Muscle layer of duodenum (tissue), 2 donors: ENCODE measurements at regions not wholly inside any gene's neighbourhood (a gene's known extent, or its start where the extent isn't known, plus 50 kb on each side); places are given as distances from the start of the nearest gene placed in this dataset.
"Not testable (repeated sequence)": the region's sequence is repeated elsewhere in the genome, so short reads cannot be mapped to it uniquely, and the experiment has no call there.

Experiments used
- H3K27ac ChIP-seq: one replicate; pipeline ENCODE4 v1.7.0; 2013; ENCODE audit warnings: mild to moderate bottlenecking, low read length
- H3K27me3 ChIP-seq: one replicate; pipeline ENCODE4 v1.7.0; 2013; ENCODE audit warnings: low read depth, mild to moderate bottlenecking, control low read depth, low read length
- H3K36me3 ChIP-seq, 2 donors: one replicate each; pipeline ENCODE4 v1.7.0; 2013; ENCODE audit warnings: low read length in 2 of 2, control low read depth in 1 of 2, mild to moderate bottlenecking in 1 of 2; ENCODE audit not compliant: insufficient read depth in 2 of 2, control insufficient read depth in 1 of 2
- H3K4me1 ChIP-seq, 2 donors: one replicate each; pipeline ENCODE4 v1.7.0; 2013; ENCODE audit warnings: low read length in 2 of 2, mild to moderate bottlenecking in 2 of 2, control low read depth in 1 of 2, moderate library complexity in 1 of 2; ENCODE audit not compliant: insufficient read depth in 2 of 2, control insufficient read depth in 1 of 2
- H3K4me3 ChIP-seq, 2 donors: one replicate each; pipeline ENCODE4 v1.7.0; 2013; ENCODE audit warnings: low read length in 2 of 2, low read depth in 1 of 2, mild to moderate bottlenecking in 1 of 2
- H3K9me3 ChIP-seq, 2 donors: one replicate each; pipeline ENCODE4 v1.7.0; 2013; ENCODE audit warnings: low read length in 2 of 2, control low read depth in 1 of 2, mild to moderate bottlenecking in 1 of 2; ENCODE audit not compliant: control insufficient read depth in 1 of 2
- donor health status: healthy.

DNA sequence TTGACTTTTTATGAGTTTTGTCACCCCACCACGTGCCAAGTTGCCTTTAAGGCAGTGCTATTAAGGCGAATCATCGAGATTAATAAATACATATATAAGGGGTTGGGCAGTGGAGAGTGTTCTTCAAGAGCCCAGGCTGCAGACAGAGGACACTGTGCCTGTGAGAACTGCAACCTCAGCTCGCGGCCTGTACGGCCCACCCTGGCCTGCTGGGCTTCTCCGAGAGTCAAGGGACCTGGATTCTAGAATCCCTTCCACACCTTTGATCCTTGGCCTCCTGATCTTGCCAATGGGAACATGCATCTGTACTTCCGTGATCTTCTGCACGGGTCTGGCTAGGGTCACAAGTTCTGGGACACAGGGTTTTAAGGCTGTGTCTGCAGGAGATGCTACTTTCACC lies 54.5 kb downstream of the IRX5 start:
- Histone ChIP-seq H3K4me1 (no peaks in the 10 kb centered on the region), H3K27ac (no peak overlapping the region), H3K27me3 (no peaks in the 10 kb centered on the region), H3K9me3 (no peaks in the 10 kb centered on the region), H3K4me3 (no peak overlapping the region), H3K36me3 (no peaks in the 10 kb centered on the region)

DNA sequence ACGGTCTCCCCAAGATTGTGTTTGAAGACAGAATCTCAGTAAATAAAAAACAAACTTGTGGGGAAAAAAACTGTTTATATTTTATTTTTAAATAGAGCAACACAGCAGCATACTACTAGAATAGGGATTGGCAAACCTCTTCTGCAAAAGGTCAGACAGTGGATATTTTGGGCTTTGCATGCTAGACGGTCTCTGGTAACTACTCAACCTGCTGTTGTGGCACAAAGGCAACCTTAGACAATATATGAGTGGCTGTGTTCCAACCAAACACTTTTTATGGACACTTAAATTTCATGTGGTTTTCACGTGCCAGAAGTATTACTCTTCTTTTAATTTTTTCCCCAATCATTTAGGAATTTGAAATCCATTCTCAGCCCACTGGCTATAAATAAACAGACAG lies 55.0 kb downstream of the IRX5 start:
- H3K36me3 ChIP-seq: no peaks in the 10 kb centered on the region

DNA sequence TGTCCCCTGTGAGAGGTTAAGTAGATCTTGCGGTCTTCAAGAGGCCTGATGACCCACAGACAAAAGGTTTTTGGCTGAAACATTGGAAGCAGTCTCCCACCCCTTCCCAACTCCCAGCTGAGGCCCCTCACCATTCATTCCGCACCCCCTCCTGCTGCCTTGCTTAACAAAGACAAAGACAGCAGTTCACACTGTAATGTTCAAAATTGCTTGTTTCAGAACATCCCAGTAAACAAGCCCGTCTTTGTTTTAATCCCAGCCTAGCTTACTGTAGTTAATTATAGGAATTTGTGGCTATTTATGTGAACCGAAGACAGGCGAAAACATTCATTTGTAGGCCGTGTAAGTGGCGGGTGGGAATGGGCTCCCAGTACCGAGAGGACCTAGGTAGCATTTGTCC lies 55.7 kb downstream of the IRX5 start:
- Histone ChIP-seq H3K9me3 (no peaks in the 10 kb centered on the region), H3K4me3 (no peak overlapping the region), H3K27me3 (no peaks in the 10 kb centered on the region), H3K36me3 (no peaks in the 10 kb centered on the region), H3K27ac (no peak overlapping the region), H3K4me1 (no peaks in the 10 kb centered on the region)

More for the DNA sequence above, 55.0 kb downstream of the IRX5 start:
- Histone ChIP-seq H3K27me3 (no peaks in the 10 kb centered on the region), H3K4me3 (no peak overlapping the region), H3K9me3 (no peaks in the 10 kb centered on the region), H3K27ac (no peak overlapping the region), H3K4me1 (no peaks in the 10 kb centered on the region)

DNA sequence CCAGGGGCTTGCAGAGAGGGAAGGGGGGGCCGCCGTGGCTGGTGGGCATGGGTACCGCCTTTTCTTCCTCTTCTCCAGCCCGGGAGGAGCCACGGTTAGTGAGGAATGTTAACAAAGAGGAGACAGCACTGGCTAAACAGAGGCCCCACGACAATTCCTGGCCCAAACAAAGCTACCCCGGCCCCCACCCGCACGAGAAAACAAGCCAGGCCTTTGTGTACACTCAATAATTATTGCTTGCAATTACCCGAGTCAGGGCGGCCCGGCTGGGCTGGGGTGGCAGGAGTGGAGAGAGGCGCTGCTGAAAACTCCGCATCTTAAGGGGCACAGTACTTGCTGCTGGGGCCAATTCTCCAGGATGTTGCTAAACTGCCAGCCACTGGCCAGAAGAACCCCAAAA lies 56.4 kb downstream of the IRX5 start:
- Histone ChIP-seq H3K9me3 (no peaks in the 10 kb centered on the region), H3K36me3 (no peaks in the 10 kb centered on the region), H3K27ac (no peak overlapping the region), H3K4me1 (no peaks in the 10 kb centered on the region), H3K4me3 (no peak overlapping the region), H3K27me3 (no peaks in the 10 kb centered on the region)

DNA sequence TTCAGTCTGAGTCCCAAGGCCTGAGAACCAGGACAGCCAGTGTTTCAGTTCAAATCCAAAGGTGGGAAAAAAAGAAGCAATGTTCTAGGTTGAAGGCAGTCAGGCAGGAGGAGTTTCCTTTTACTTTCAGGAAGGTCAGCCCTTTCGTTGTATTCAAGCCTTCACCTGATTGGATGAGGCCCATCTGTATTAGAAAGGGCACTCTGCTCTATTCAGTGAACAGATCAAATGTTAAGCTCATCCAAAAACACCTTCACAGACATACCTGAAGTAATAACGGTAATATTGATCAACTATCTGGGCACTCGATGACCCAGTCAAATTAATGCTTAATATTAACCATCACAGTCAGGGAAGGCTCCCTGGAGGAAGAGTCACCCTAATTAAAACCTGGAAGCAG lies 60.9 kb downstream of the IRX5 start:
- no peak overlapping the region for H3K4me3 ChIP-seq
- H3K27me3 ChIP-seq: no peaks in the 10 kb centered on the region
- H3K9me3 ChIP-seq: no peaks in the 10 kb centered on the region
- no peaks in the 10 kb centered on the region for H3K36me3 ChIP-seq
- H3K27ac ChIP-seq: no peak overlapping the region
- no peaks in the 10 kb centered on the region for H3K4me1 ChIP-seq

DNA sequence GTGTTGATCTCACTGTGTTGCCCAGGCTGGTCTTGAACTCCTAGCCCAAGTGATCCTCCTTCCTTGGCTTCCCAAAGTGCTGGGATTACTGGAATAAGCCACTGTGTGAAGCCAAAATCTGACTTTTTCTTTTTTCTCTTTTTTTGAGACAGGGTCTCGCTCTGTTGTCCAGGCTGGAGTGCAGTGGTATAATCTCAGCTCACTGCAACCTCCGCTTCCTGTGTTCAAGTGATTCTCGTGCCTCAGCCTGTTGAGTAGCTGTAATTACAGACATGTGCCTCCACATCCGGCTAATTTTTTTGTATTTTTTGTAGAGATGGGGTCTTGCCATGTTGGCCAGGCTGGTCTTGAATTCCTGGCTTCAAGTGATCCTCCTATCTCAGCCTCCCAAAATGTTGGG lies 61.3 kb downstream of the IRX5 start:
- not testable (repeated sequence) for H3K4me3 ChIP-seq

DNA sequence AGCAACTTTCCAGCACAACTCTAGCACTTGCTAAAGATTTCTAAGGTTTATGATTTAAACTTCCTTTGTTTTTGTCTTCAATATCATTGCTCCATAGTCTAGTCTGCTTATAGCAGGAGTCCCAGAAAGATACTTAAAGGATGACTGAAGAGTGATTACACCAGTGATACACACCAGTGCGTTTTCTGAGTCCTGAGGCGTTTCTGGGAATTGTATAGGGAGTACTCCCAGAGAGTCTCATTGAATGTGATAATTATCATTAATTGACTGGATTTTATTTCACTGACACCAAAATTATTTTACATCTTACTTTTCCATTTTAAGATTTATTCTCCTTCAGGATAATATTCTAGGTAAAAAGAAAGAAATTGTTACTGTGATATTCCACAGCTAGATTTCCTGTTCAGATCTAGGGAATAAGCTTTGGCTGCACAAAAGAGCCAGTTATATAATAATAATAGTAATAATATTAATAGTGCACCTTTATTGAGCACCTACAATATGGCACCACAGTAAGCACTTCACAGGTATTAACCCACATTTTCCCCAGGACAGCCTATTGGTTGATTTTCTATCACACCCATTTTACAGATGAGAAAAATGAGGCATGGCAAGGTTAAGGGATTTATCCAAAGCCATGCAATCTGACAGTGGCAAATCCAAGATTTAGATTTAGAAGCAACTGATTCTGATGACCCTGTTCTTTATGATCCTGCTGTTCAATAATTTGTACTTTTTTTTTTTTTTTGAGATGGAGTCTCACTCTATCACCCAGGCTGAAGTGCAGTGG lies 62.6 kb downstream of the IRX5 start:
- H3K4me3 ChIP-seq: no peak overlapping the region
- no peaks in the 10 kb centered on the region for H3K36me3 ChIP-seq
- no peaks in the 10 kb centered on the region for H3K4me1 ChIP-seq
- no peak overlapping the region for H3K27ac ChIP-seq
- H3K27me3 ChIP-seq: peaks cover 4% of the 10 kb centered on the region
- H3K9me3 ChIP-seq: no peaks in the 10 kb centered on the region

More for the DNA sequence above, 61.3 kb downstream of the IRX5 start:
- H3K27ac ChIP-seq, H3K27me3 ChIP-seq, H3K36me3 ChIP-seq, H3K4me1 ChIP-seq, H3K9me3 ChIP-seq: not testable (repeated sequence)

DNA sequence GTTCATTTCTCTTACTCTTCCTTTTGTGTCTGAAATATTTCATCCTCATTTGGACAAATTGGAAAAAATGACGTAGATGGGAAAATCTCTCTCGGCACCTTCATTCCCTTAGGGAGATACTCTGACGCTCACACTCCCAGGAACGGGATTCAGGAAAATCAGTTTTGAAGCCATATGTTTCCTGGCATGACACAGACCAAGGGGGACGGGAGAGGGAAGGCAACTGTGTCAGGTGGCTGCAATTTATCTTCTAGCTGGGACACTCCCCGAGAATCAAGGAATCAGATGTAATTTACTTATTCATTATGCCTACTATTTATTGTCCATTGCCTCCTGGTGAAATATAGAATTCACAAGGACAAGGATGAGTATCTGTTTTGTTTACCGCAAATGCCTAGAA lies 65.5 kb downstream of the IRX5 start:
- Histone ChIP-seq H3K9me3 (no peaks in the 10 kb centered on the region), H3K27me3 (peaks cover 4% of the 10 kb centered on the region), H3K27ac (no peak overlapping the region), H3K4me3 (no peak overlapping the region), H3K36me3 (no peaks in the 10 kb centered on the region), H3K4me1 (no peaks in the 10 kb centered on the region)

DNA sequence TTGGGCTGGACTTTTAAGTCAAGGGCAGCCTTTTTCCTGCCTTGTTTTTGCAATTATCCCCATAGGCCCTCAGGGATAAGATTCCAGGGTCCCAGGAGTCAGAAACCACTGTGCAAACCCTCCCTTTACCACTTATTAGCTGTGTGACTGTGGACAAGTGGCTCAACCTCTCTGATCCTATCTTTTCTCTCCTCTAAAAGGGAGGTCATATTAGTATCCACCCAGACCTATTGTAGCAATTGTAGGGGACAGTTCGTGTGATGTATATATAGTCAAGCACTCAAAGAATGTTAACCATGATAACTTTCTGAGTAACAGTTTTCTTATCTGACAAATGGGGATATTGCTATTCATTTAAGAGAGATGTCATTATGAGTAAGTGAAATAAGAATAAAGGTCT lies 68.2 kb downstream of the IRX5 start:
- no peaks in the 10 kb centered on the region for H3K9me3 ChIP-seq
- H3K4me3 ChIP-seq: no peak overlapping the region
- no peaks in the 10 kb centered on the region for H3K4me1 ChIP-seq
- peaks cover 4% of the 10 kb centered on the region for H3K27me3 ChIP-seq
- no peaks in the 10 kb centered on the region for H3K36me3 ChIP-seq
- no peak overlapping the region for H3K27ac ChIP-seq

DNA sequence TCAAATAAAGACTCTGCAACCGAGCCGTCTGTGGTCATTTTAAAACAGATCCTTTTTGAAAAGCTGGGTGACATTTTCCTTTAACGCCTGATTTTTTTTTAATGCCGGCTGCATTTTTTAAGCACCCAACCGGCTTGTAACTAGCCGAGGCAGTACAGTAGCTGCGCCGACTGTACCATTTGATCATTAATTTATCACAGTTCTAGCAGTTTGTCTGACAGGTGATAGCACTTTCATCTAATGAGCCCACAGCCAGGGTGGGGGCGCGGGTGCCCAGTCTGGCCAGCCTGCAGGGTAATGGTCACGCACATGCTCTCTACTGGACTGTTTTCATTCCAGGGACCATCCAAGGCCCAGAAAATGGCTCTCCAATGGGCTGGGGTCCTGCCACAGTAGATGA lies 68.8 kb downstream of the IRX5 start:
- Histone ChIP-seq H3K36me3 (no peaks in the 10 kb centered on the region), H3K9me3 (no peaks in the 10 kb centered on the region), H3K4me1 (no peaks in the 10 kb centered on the region), H3K27ac (no peak overlapping the region), H3K4me3 (no peak overlapping the region), H3K27me3 (peaks cover 4% of the 10 kb centered on the region)

DNA sequence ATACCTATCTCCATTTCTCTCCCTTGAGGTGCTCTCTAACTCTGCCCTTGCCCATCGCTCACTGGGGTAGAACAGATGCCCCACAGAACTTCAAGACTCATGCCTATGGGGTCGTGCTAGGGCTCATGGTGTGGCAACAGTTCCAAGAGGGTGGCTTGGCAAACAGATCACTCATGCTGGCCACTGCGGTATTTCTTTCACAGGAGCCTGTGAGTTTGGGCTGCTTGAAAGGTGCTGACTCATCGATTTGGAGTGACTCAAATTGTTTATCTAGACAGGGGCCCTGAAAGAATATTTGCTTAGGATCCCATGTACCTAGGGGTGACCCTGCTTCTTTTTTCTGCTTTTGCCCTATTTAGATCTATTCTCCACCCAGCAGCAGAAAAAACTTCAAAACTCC lies 69.9 kb downstream of the IRX5 start:
- Histone ChIP-seq H3K27ac (no peak overlapping the region), H3K9me3 (no peaks in the 10 kb centered on the region), H3K4me3 (no peak overlapping the region), H3K27me3 (peaks cover 4% of the 10 kb centered on the region), H3K36me3 (no peaks in the 10 kb centered on the region), H3K4me1 (no peaks in the 10 kb centered on the region)

DNA sequence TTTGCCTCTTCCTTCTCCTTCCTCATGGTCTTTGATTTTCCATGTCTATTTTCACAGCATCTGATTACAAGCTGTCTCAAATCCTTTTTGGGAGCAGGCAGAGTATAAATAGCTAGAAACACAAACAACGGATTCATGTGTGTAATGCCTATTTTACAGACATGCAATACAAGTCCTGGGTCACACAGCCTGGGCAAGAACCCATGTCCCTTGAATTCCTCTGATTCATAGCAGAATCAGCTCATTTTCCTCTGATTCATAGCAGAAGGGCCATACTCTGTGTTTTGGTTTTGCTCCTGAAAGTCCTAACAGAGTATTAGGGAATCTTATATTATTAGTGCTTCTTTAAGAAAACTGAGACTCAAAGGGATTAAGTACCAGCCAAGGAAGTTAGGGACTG lies 71.3 kb downstream of the IRX5 start:
- H3K4me1 ChIP-seq: no peaks in the 10 kb centered on the region
- H3K36me3 ChIP-seq: no peaks in the 10 kb centered on the region
- no peak overlapping the region for H3K27ac ChIP-seq
- H3K9me3 ChIP-seq: no peaks in the 10 kb centered on the region
- peaks cover 4% of the 10 kb centered on the region for H3K27me3 ChIP-seq
- H3K4me3 ChIP-seq: no peak overlapping the region
